DMS 273 (cell line): ENCODE measurements at regions not wholly inside any gene's neighbourhood (a gene's known extent, or its start where the extent isn't known, plus 50 kb on each side); places are given as distances from the start of the nearest gene placed in this dataset.
"Not testable (repeated sequence)": the region's sequence is repeated elsewhere in the genome, so short reads cannot be mapped to it uniquely, and the experiment has no call there.

ENCODE experiments used
- DNase-seq: peaks from one replicate; lab custom pipeline; 2025; ENCODE audit not compliant: unreplicated experiment; lab: John Stamatoyannopoulos, UW

GRCh38 chrX:5307416-5307815, 921.3 kb downstream of the NLGN4X start:
- no peak for DNase-seq

GRCh38 chrX:5306654-5307121, 922.0 kb downstream of the NLGN4X start:
- DNase-seq = no peak

DNA sequence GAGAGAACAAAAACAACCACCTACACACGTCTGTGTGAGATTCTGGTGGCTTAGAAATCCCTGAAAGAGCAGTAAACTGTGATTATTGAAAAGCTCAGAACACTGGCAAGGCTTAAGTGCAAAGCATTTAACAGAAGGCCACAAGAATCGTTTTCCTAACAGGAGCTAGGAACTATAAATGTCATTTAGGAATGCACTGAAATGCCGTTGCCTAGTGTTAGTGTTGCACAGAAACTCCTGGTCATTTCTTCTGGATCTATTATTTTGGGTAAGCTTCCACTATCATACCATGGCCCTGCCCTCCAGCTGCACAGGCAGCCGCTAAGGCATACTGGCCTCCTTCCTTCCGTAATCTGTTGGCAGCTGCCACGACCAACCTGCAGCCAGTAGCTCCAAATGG, 923.2 kb downstream of the NLGN4X start:
- no peak for DNase-seq

DNA sequence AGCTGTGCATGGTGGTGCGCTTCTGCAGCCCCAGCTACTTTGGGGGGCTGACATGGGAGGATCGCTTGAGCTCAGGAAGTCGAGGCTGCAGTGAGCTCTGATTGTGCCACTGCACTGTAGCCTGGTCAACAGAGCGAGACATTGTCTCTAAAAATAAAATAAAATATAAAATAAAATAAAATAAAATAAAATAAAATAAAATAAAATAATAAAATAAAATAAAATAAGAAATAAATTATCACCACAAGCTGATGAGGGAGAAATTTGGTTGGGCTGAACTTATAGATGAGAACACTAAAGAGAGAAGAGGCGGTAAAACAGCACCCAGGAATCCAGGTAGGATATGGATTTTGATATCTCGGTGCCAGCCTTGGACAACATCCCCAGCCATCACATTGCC, 933.7 kb downstream of the NLGN4X start:
- DNase-seq = no peak

DNA sequence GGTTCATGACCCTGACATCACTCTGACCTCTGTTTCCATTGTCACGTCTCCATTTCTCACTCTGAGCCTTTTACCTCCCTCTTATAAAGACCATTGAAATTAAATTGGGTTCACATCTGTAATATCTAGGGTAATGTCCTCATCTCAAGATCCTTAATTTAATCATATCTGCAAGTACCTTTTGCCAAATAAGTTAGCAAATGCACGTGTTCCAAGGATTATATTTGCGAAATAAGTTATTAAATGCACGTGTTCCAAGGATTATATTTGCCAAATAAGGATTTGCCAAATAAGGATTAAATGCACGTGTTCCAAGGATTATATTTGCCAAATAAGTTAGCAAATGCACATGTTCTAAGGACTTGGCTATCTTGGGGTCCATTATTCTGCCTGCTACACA, 938.0 kb downstream of the NLGN4X start:
- no peak for DNase-seq

GRCh38 chrX:5289949-5290348, 938.7 kb downstream of the NLGN4X start:
- DNase-seq = not testable (repeated sequence)

DNA sequence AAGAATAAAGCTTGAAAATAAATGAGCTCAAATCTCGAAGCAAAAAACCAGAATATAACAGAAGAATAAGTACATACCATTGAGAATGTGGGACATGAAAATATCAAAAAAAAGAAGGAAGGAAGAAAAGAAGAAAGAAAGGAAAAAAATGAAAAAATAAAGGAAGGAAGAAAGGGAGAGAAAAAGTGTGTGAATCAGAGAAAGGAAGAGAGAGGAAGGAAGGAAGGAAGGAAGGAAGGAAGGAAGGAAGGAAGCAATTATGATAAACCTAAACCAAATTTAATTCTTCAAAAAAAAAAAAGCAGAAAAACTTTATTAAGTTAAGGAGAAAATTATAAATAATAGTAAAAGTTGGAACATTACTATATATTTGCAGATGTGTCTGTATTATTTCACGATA, 949.8 kb downstream of the NLGN4X start:
- no peak for DNase-seq

DNA sequence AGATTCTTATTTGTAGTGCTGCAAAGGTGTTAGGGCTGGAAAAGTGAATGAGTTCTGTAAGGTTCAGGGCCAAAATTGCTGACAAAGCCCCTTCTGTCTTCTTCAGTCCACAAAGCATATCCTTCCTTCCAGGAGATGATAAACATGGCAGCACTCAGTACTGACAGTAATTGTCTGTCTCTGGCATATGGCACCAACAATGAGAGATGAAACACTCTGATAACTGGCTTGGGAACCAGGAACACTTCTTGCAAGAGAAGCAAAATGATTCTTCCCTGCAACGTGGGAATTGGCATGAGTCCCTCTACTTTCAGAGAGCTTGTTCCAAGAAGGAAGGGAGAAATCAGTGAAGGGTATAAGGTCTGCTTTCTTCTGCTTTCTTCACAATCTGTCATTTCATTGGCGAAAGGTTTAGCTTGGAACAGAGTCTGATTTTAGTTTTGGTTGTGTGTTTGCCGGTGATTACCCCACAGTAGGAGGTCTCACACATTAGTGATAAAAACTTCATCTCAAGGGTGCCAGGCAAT, 963.3 kb downstream of the NLGN4X start:
- DNase-seq = no peak

DNA sequence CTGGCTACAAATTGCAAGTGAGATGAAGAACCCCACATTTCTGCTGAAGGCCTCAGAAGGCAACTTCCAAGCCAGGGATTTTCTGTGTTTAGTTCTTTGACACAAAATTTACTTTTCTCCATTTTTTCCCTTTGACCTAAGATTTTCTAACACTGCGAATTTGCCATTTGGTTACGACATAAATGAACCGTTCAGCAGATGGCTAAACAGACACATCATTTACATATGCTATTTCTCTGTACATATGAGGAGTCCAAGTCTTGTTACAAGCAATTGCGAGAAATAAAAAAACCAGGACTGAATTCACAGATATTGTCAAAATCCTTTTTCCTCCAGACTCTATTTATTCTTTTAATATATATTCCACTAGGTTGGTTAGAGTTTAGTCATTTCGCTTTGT, 978.6 kb downstream of the NLGN4X start:
- no peak for DNase-seq

GRCh38 chrX:5242091-5242790, 986.4 kb downstream of the NLGN4X start:
- no peak for DNase-seq

DNA sequence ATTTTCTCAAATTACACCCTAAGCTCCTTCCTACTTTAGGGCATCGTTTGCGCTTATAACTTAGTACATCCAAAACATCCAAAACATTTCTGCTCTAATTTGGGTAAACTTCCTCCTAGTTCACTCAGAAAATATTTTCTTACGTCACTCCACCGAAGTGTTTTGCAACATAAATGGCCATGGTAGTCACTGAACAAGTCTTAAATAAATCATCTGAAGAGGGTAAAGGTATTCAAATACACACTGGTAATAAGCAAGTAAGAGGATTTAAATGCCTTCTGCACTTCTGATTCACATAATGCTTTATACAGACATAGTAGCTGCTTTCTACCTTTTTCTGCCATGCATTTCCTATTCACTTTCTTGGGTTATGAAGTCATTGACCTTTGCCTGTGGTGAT, 991.9 kb downstream of the NLGN4X start:
- no peak for DNase-seq

DNA sequence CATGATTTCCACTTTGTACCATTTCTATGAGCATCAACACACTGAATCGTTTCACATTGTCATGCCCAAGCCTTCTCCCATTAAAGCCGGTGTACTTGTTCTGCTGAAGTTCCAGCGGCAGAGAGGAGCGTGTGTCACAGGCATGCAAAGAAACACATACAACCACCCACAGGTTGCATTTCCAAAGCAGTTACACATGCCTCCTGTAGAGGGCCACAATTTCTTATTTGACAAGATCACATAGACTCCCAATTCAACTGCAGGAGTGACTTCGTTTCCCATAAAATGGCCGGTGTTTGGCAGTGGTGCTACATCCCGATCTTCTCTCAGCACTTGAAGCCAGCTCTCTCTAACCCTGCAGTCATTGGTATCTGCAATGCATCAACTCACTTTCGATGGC, 992.6 kb downstream of the NLGN4X start:
- peak; percentile 35 for DNase-seq

DNA sequence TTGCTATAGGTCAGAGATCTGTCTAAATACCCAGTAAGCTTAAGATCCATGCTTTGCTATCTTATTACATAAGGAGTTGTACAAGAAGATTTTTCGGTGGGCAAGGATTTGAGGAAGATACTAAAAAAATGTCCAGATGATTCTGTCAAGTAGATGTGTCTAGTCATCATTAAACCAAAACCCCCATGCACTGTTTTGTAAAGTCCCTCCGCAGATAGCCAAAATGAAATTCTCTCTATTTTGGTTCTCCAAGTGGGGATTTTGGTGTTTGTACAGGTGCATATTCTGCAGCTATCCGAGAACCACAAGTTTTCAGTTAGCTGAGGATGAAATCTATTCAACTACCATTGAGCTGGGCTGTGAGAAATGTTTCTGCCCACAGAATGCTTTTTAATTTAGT, 994.8 kb downstream of the NLGN4X start:
- no peak for DNase-seq

GRCh38 chrX:5220421-5220820, 1008.2 kb downstream of the NLGN4X start:
- no peak for DNase-seq

DNA sequence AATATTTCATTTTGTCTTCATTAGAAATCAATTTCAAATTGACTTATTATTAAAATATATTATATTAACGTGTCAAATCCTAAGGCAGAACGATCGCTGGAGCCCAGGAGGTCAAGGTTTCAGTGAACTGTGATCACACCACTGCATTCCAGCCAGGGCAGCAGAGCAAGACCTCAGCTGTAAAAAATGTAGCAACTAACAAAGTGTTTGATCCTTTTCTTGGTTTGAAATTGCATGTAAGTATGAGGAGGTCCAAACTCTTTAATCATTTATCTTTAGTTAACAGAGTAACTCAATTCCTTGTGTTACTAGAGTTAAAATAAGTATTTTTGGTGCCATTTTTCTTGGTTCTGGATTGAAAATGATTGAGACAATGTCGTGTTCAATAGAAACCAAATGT, 1033.9 kb downstream of the NLGN4X start:
- DNase-seq = no peak

DNA sequence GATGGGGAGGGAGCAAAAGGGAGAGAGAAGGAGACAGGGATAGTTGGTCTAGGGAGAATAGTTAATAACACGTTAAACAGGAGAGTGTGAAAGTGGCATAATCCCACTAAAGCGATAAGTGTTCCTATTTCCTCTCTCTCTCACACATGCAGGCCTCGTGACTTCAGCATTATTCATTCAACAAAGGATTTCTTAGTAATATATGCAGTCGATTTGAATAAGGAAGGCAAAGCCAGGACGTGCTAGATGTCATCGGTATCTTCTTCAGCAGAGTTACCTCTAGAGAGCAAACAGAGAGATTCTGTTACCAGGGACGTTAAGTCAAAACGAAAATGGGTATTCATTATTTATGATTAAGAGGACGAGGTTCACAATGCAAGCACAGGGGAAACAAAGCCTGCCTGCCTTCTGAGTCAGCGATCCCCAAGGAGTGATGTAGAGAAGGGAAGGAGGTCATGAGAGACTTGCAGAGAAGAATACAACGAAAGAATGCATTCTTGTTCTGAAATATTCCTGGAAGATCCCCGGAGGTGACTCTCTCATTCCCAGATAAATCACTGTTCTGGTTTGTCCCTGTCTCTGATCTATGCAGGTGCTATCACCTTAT, 1048.4 kb downstream of the NLGN4X start:
- no peak for DNase-seq

DNA sequence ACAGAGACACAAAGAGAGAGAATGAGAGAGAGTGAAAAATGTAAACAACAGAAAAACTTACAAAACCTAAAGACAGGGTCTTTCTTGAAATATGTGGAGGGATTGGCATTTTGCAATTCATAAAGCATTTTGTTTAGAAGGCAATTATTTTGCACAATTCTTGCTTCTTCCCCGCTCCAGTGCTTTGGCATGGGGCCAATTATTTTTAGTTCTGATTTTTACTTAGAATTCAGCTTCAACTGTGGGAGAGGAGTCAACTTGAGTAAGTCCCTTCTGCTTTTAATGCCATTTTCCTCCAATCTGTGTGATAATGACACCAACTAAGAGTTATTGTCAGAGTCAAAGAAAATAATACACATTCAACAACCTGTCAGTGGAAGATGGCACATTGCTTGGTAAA, 1051.9 kb downstream of the NLGN4X start:
- no peak for DNase-seq

DNA sequence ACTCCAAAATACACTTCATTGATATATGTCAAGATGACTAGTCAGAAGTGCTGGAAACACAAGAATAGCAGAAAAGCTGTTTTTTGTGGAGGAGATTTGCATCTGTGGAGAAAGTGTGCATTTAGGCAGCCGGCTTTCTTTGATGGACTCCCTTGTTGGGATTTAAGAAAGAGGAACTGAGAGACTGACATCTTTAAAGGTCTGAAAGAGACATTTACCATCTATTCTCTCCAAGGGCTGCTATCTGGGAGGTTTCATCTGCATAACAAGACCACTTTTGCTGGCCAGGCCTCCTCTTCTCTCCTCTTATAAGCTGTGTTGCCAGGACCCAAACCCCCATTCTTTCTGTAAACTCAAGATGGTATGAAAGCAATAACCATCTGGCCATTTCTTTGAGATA, 1065.0 kb downstream of the NLGN4X start:
- no peak for DNase-seq

DNA sequence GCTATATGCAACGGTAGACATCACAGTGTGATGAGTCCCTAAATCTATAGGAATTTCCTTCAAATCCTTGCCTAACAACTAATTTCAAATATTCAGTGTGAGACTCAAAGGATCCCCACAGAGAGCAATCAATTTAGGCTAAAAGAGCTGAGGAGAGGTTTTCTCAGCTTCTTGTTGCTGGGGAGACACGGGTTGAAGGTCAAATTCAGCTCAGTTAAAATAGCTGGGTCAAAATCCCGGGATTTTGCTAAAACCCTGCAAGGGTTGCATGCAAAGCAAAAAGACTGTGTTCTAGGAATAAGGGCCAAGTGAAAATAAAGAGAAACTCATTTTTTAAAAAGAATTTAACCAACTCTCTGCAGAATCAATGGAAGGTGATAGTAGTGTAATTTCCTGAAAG, 1073.4 kb downstream of the NLGN4X start:
- no peak for DNase-seq

GRCh38 chrX:5145957-5146356, 1082.7 kb downstream of the NLGN4X start:
- DNase-seq = no peak

- no peak for DNase-seq
Observed at GRCh38 chrX:5142644-5143043, 1086.0 kb downstream of the NLGN4X start.

GRCh38 chrX:5122181-5122678, 1106.4 kb downstream of the NLGN4X start:
- DNase-seq = no peak

DNA sequence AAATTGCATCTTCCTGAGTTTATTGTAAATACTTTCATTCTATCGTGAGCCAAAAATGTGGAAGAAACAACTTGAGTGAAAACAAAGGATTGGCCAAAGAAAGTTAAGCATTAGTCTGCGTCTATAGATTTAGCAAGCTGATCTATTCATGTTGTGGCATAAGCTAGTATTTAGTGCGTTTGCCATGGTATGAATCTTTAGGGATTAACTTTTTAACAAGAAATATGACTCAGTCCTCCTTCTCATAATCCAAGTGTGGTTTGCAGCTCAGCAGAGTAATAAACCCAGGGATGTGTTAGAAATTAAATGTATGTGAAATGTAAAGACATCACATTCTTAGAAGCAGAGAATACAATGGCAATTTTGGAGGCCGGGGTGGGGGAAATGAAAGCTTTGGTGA, 1110.9 kb downstream of the NLGN4X start:
- no peak for DNase-seq
